OCI-LY1 (cell line): ENCODE measurements at regions not wholly inside any gene's neighbourhood (a gene's known extent, or its start where the extent isn't known, plus 50 kb on each side); places are given as distances from the start of the nearest gene placed in this dataset.
"Not testable (repeated sequence)": the region's sequence is repeated elsewhere in the genome, so short reads cannot be mapped to it uniquely, and the experiment has no call there.

ENCODE experiments used
- H2AFZ ChIP-seq: fragments of 200-600 bp; sonication (generic), shearing (Covaris generic); 2 replicates; pipeline ENCODE4 v1.6.0; 2014; ENCODE audit warnings: antibody characterized with exemption, mild to moderate bottlenecking, low read length
- H3F3A ChIP-seq: fragments of 200-600 bp; sonication (generic), shearing (Covaris generic); 2 replicates; pipeline ENCODE4 v1.6.0; 2014; ENCODE audit warnings: mild to moderate bottlenecking, antibody characterized with exemption, low read length, moderate library complexity; ENCODE audit not compliant: insufficient read depth
- H3K27ac ChIP-seq: fragments of 200-600 bp; sonication (generic); 2 replicates; pipeline ENCODE4 v1.5.1; 2014; ENCODE audit warnings: low read length, mixed run types, mild to moderate bottlenecking, low read depth; ENCODE audit not compliant: poor library complexity, severe bottlenecking
- H3K27me3 ChIP-seq: fragments of 200-600 bp; sonication (generic); 2 replicates; pipeline ENCODE4 v1.6.0; 2014; ENCODE audit warnings: antibody characterized with exemption, mild to moderate bottlenecking, low read length, moderate library complexity; ENCODE audit not compliant: insufficient read depth
- H3K36me3 ChIP-seq: fragments of 200-600 bp; sonication (generic); 2 replicates; pipeline ENCODE4 v1.6.1; 2014; ENCODE audit warnings: mild to moderate bottlenecking, antibody characterized with exemption, low read length, moderate library complexity, mixed read lengths; ENCODE audit not compliant: insufficient read depth
- H3K4me1 ChIP-seq: fragments of 200-600 bp; sonication (generic); 2 replicates; pipeline ENCODE4 v1.5.1; 2014; ENCODE audit warnings: mild to moderate bottlenecking, low read length, moderate library complexity; ENCODE audit not compliant: insufficient read depth, severe bottlenecking
- H3K4me2 ChIP-seq: fragments of 200-600 bp; sonication (generic), shearing (Covaris generic); 2 replicates; pipeline ENCODE4 v1.6.1; 2014; ENCODE audit warnings: low read length
- H3K4me3 ChIP-seq: fragments of 200-600 bp; sonication (generic); 2 replicates; pipeline ENCODE4 v1.5.1; 2014; ENCODE audit warnings: low read length, low read depth, mild to moderate bottlenecking, mixed read lengths; ENCODE audit not compliant: poor library complexity, severe bottlenecking
- H3K79me2 ChIP-seq: fragments of 200-600 bp; shearing (Covaris generic); 2 replicates; pipeline ENCODE4 v1.6.1; 2016; ENCODE audit warnings: mixed run types, low read length, mixed read lengths; ENCODE audit not compliant: insufficient read depth
- H3K9ac ChIP-seq: fragments of 200-600 bp; sonication (generic), shearing (Covaris generic); 2 replicates; pipeline ENCODE4 v1.6.1; 2014; ENCODE audit warnings: mild to moderate bottlenecking, low read length, mixed read lengths
- H3K9me2 ChIP-seq: fragments of 200-600 bp; sonication (generic), shearing (Covaris generic); 2 replicates; pipeline ENCODE4 v1.6.1; 2014; ENCODE audit warnings: low read depth, mild to moderate bottlenecking, low read length, mixed read lengths
- H3K9me3 ChIP-seq: fragments of 200-600 bp; shearing (Covaris generic); 2 replicates; pipeline ENCODE4 v1.6.1; 2014; ENCODE audit warnings: low read length, mixed read lengths
- H4K20me1 ChIP-seq: fragments of 200-600 bp; sonication (generic), shearing (Covaris generic); 2 replicates; pipeline ENCODE4 v1.6.0; 2016; ENCODE audit warnings: mild to moderate bottlenecking, low read length; ENCODE audit not compliant: insufficient read depth
- CTCF ChIP-seq: fragments of 200-600 bp; sonication (generic), shearing (Covaris generic); IDR thresholded peaks from 2 replicates; pipeline ENCODE4 v1.5.1; 2017; ENCODE audit warnings: mild to moderate bottlenecking, antibody characterized with exemption, low read length, moderate library complexity, mixed read lengths
- EZH2 ChIP-seq: fragments of 200-600 bp; sonication (generic), shearing (Covaris generic); IDR thresholded peaks from 2 replicates; pipeline ENCODE4 v1.8.0; 2017; ENCODE audit warnings: borderline replicate concordance, mixed run types, mild to moderate bottlenecking, antibody characterized with exemption, low read length, moderate library complexity, mixed read lengths

GRCh38 chr4:110412354-110413065 is 63.4 kb upstream of the ENPEP start:
- Histone ChIP-seq H3F3A (no peaks in the 10 kb centered on the region), H4K20me1 (no peaks in the 10 kb centered on the region), H3K36me3 (no peaks in the 10 kb centered on the region), H3K4me2 (peak overlapping the region; percentile 82), H3K27ac (no peak overlapping the region), H3K4me1 (peaks cover 9% of the 10 kb centered on the region), H3K9ac (no peak overlapping the region), H3K4me3 (peak overlapping the region; percentile 74), H2AFZ (no peak overlapping the region), H3K79me2 (no peaks in the 10 kb centered on the region), H3K9me2 (no peaks in the 10 kb centered on the region), H3K27me3 (no peaks in the 10 kb centered on the region), H3K9me3 (no peaks in the 10 kb centered on the region)
- TF ChIP-seq CTCF = no peak
- TF ChIP-seq EZH2 = no peak

- Histone ChIP-seq H3K9me2 (no peaks in the 10 kb centered on the region), H3K36me3 (no peaks in the 10 kb centered on the region), H3K27me3 (no peaks in the 10 kb centered on the region), H3K4me3 (peak overlapping the region; percentile 74), H2AFZ (no peak overlapping the region), H3F3A (no peaks in the 10 kb centered on the region), H3K9me3 (no peaks in the 10 kb centered on the region), H4K20me1 (no peaks in the 10 kb centered on the region), H3K4me2 (peak overlapping the region; percentile 82), H3K4me1 (peaks cover 9% of the 10 kb centered on the region), H3K9ac (peak overlapping the region; percentile 88), H3K79me2 (no peaks in the 10 kb centered on the region), H3K27ac (peak overlapping the region; percentile 80)
- TF ChIP-seq EZH2 (no peak), CTCF (no peak)
These were observed 64.4 kb upstream of the ENPEP start for GRCh38 chr4:110411574-110412011.

DNA sequence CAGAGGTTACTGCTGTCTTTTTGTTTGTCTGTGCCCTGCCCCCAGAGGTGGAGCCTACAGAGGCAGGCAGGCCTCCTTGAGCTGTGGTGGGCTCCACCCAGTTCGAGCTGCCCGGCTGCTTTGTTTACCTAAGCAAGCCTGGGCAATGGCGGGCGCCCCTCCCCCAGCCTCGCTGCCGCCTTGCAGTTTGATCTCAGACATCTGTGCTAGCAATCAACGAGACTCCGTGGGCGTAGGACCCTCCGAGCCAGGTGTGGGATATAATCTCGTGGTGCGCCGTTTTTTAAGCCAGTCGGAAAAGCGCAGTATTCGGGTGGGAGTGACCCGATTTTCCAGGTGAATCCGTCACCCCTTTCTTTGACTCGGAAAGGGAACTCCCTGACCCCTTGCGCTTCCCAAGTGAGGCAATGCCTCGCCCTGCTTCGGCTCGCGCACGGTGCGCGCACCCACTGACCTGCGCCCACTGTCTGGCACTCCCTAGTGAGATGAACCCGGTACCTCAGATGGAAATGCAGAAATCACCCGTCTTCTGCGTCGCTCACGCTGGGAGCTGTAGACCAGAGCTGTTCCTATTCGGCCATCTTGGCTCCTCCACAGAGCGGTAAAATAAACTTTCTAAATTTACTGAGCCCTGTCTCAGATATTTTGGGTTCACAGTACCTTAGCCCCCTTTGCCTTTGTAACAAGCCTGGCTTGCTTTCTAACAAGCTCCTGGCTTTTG is 64.9 kb upstream of the ENPEP start:
- H3K9me2 ChIP-seq, H3K36me3 ChIP-seq, H2AFZ ChIP-seq, H4K20me1 ChIP-seq, H3K9me3 ChIP-seq, H3K4me1 ChIP-seq, H3K27me3 ChIP-seq, H3F3A ChIP-seq, H3K79me2 ChIP-seq: not testable (repeated sequence)
- peak overlapping the region; percentile 80 for H3K27ac ChIP-seq
- peak overlapping the region; percentile 88 for H3K9ac ChIP-seq
- peak overlapping the region; percentile 74 for H3K4me3 ChIP-seq
- peak overlapping the region; percentile 82 for H3K4me2 ChIP-seq
